Lower leg skin (tissue), 4 donors: ENCODE measurements at regions not wholly inside any gene's neighbourhood (a gene's known extent, or its start where the extent isn't known, plus 50 kb on each side); places are given as distances from the start of the nearest gene placed in this dataset.

Source experiments
- DNase-seq, 2 donors: peaks; one replicate each; pipeline ENCODE4 v3.0.0-alpha.2; 2019; ENCODE audit warnings: low spot score in 2 of 2
- H3K4me3 ChIP-seq: fragments of 200-600 bp; sonication (generic); 2 replicates; pipeline ENCODE4 v1.5.1; 2017; ENCODE audit warnings: mild to moderate bottlenecking, low read depth; ENCODE audit not compliant: poor library complexity, severe bottlenecking
- POLR2A ChIP-seq, 2 donors: fragments of 450-650 bp; IDR thresholded peaks; one replicate each; pipeline ENCODE4 v1.6.1; 2016 to 2017; ENCODE audit warnings: antibody characterized with exemption in 2 of 2, mild to moderate bottlenecking in 1 of 2, moderate library complexity in 1 of 2
- WGBS, 2 donors: methylation state at CpG; one replicate each; pipeline ENCODE4 v1.1.5; 2018; 5-methylcytosine and 5-hydroxymethylcytosine counted together
- intact Hi-C: fragments of 100-400 bp; cut with DNase I; formaldehyde crosslinking; loops from one replicate; pipeline ENCODE4 v1.15.0; 2023; ENCODE audit warnings: low total_unique reads
- TF ChIP-seq, protein P1 (sequence below), 3 donors: fragments of 450-650 bp; IDR thresholded peaks; one replicate each; pipeline ENCODE4 v1.5.1; 2016; ENCODE audit warnings: antibody characterized with exemption in 3 of 3, mild to moderate bottlenecking in 3 of 3, moderate library complexity in 2 of 3

DNA sequence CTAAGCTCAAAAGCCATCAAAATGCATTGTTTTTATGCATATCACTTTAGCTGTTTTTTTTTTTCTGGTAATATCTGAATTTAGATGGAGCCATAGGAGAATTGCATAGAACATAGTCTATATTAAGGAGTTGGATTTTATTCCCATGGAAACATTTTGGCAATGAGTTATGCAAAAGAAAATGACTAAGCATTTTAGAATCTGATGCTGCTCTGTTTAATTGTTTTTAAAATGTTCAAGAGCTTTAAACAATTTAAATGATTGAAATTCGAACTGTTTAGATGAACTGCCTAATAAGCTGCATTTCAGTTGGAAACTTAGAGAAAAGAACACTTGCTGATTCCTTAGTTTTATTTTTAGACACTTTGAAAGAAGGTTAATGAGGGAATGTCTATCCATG lies 1531.5 kb upstream of the B3GALT2 start:
- TF ChIP-seq POLR2A (IDR thresholded peaks at IDR 0.05), result no peak
- TF ChIP-seq, protein P1, sequence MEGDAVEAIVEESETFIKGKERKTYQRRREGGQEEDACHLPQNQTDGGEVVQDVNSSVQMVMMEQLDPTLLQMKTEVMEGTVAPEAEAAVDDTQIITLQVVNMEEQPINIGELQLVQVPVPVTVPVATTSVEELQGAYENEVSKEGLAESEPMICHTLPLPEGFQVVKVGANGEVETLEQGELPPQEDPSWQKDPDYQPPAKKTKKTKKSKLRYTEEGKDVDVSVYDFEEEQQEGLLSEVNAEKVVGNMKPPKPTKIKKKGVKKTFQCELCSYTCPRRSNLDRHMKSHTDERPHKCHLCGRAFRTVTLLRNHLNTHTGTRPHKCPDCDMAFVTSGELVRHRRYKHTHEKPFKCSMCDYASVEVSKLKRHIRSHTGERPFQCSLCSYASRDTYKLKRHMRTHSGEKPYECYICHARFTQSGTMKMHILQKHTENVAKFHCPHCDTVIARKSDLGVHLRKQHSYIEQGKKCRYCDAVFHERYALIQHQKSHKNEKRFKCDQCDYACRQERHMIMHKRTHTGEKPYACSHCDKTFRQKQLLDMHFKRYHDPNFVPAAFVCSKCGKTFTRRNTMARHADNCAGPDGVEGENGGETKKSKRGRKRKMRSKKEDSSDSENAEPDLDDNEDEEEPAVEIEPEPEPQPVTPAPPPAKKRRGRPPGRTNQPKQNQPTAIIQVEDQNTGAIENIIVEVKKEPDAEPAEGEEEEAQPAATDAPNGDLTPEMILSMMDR (IDR thresholded peaks at IDR 0.05), result no peak
- 47 to 48% methylated on average over 1 of the region's 1 CpG for WGBS, 2 donors
- no peak overlapping the region for H3K4me3 ChIP-seq
- DNase-seq, result no peak
- intact Hi-C loops, result no loop called here

GRCh38 chr1:194717334-194717733 lies 1530.9 kb upstream of the B3GALT2 start:
- no peak for TF ChIP-seq POLR2A (IDR thresholded peaks at IDR 0.05)
- TF ChIP-seq, protein P1 (IDR thresholded peaks at IDR 0.05), result no peak
- intact Hi-C loops, result no loop called here
- WGBS, 2 donors, result 60 to 69% methylated on average over 1 of the region's 1 CpG
- no peak for DNase-seq
- no peak overlapping the region for H3K4me3 ChIP-seq

- H3K4me3 ChIP-seq, result no peak overlapping the region
- intact Hi-C loops, result no loop called here
Measured at GRCh38 chr1:194710671-194711070, 1524.3 kb upstream of the B3GALT2 start.

GRCh38 chr1:194709439-194709838 lies 1523.0 kb upstream of the B3GALT2 start:
- 77 to 78% methylated on average over 3 of the region's 3 CpGs for WGBS, 2 donors
- no peak for DNase-seq
- no peak overlapping the region for H3K4me3 ChIP-seq
- TF ChIP-seq POLR2A (IDR thresholded peaks at IDR 0.05), result no peak
- TF ChIP-seq, protein P1 (IDR thresholded peaks at IDR 0.05), result no peak
- intact Hi-C loops, result no loop called here

More at GRCh38 chr1:194710671-194711070, 1524.3 kb upstream of the B3GALT2 start:
- no peak for DNase-seq
- TF ChIP-seq, protein P1 (IDR thresholded peaks at IDR 0.05), result no peak
- no peak for TF ChIP-seq POLR2A (IDR thresholded peaks at IDR 0.05)
- WGBS, 2 donors, result 90 to 100% methylated on average over 2 of the region's 2 CpGs

DNA sequence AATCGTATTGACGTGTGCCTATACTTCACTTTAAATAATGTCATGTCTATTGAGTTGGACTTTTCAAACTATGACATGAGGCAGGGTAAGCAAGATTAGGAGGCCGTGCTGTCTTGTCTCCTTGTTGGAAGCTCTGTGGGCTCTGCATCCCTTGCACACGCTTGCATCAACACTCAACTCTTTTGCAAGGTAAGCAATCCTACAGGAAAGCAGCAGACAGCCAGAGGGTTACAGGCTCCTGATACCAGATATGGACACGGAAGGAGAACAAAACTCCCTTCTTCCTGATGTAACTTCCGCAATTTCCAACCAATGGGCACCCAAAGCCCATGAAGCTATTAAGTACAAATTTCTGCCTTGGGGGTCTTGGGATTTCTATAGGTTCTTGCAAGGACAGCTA lies 1520.7 kb upstream of the B3GALT2 start:
- DNase-seq, result no peak
- WGBS, 2 donors, result 89 to 91% methylated on average over 6 of the region's 6 CpGs
- intact Hi-C loops, result no loop called here
- TF ChIP-seq, protein P1 (IDR thresholded peaks at IDR 0.05), result no peak
- TF ChIP-seq POLR2A (IDR thresholded peaks at IDR 0.05), result no peak
- no peak overlapping the region for H3K4me3 ChIP-seq

GRCh38 chr1:194705123-194705854 lies 1518.9 kb upstream of the B3GALT2 start:
- intact Hi-C loops, result no loop called here
- no peak for DNase-seq
- H3K4me3 ChIP-seq, result no peak overlapping the region
- TF ChIP-seq POLR2A (IDR thresholded peaks at IDR 0.05), result no peak
- TF ChIP-seq, protein P1 (IDR thresholded peaks at IDR 0.05), result no peak
- WGBS, 2 donors, result 48 to 58% methylated on average over 3 of the region's 3 CpGs
